HCT116 (cell line): ENCODE measurements at regions not wholly inside any gene's neighbourhood (a gene's known extent, or its start where the extent isn't known, plus 50 kb on each side); places are given as distances from the start of the nearest gene placed in this dataset.

Source experiments
- ATAC-seq: fragments of 200-7000 bp; cut with Tn5 transposase; 2 replicates; pipeline ENCODE4 v1.9.1; 2020; ENCODE audit warnings: mild to moderate bottlenecking, moderate library complexity
- BruUV-seq: library from RNA; stranded (reverse); fragments of 400-500 nt; replicated peaks from 2 replicates; lab custom pipeline; 2021; lab: Mats Ljungman, UMichigan
- CTCF ChIA-PET: fragments of 300-600 bp; sonication (Branson Sonifier 250); formaldehyde crosslinking; loops from one replicate; lab custom pipeline; 2021; ENCODE audit warnings: antibody characterized with exemption; lab: Charles Lee
- POLR2A ChIA-PET: fragments of 300-600, 350-600 bp; sonication (Branson Sonifier 250); formaldehyde crosslinking; loops from one replicate; lab custom pipeline; 2021; ENCODE audit warnings: antibody characterized with exemption; lab: Charles Lee
- RAD21 ChIA-PET, 2 experiments: fragments of 300-600 bp; sonication (Branson Sonifier 250); formaldehyde crosslinking; loops; one replicate each; lab custom pipeline; 2023; ENCODE audit warnings: low total read pairs in 2 of 2; ENCODE audit not compliant: uncharacterized antibody in 2 of 2, unreplicated experiment in 2 of 2, low non-redundant PET in 1 of 2; lab: Charles Lee
- DNase-seq: peaks from one replicate; pipeline ENCODE4 v3.0.0-alpha.2; 2010; ENCODE audit warnings: low read depth, low spot score
- H2AFZ ChIP-seq: fragments of 200-600 bp; shearing (Covaris generic), sonication (generic); 2 replicates; pipeline ENCODE4 v1.6.1; 2017; ENCODE audit warnings: low read depth, mixed run types, mixed read lengths, antibody characterized with exemption, low read length; ENCODE audit not compliant: poor library complexity, severe bottlenecking
- H3K27ac ChIP-seq: 2 replicates; pipeline ENCODE4 v1.5.1; 2012; ENCODE audit warnings: low read depth, low read length
- H3K27me3 ChIP-seq: fragments of 200-600 bp; sonication (generic); 2 replicates; pipeline ENCODE4 v1.6.1; 2016; ENCODE audit warnings: mixed run types, low read length, mixed read lengths; ENCODE audit not compliant: insufficient read depth
- H3K36me3 ChIP-seq, 2 experiments: fragments of 200-500 bp in 1 of 2; fragments of 200-600 bp in 1 of 2; sonication (Bioruptor generic) in 1 of 2; sonication (generic) in 1 of 2; 2 replicates each; pipeline versions ENCODE4 v1.5.1 to v1.6.1; 2014 to 2016; ENCODE audit warnings: low read length in 2 of 2, inconsistent platforms in 1 of 2, mixed read lengths in 1 of 2, mixed run types in 1 of 2; ENCODE audit not compliant: insufficient read depth in 2 of 2, control insufficient read depth in 1 of 2
- H3K4me1 ChIP-seq, 2 experiments: fragments of 200-600 bp in 1 of 2; sonication (generic) in 1 of 2; 2 replicates each; pipeline versions ENCODE4 v1.5.1 to v1.6.1; 2012 to 2017; ENCODE audit warnings: low read length in 2 of 2, inconsistent platforms in 1 of 2, mild to moderate bottlenecking in 1 of 2, mixed read lengths in 1 of 2, mixed run types in 1 of 2, moderate library complexity in 1 of 2; ENCODE audit not compliant: insufficient read depth in 2 of 2, control insufficient read depth in 1 of 2
- H3K4me2 ChIP-seq: fragments of 200-600 bp; sonication (generic); 2 replicates; pipeline ENCODE4 v1.6.1; 2017; ENCODE audit warnings: mixed run types, low read length, mixed read lengths
- H3K4me3 ChIP-seq, 2 experiments: fragments of 200-600 bp in 1 of 2; sonication (generic) in 1 of 2; replicated peaks in 1 of 2; 2 replicates each; pipeline ENCODE4 v1.5.1; 2011 to 2016; ENCODE audit warnings: low read length in 2 of 2, control low read depth in 1 of 2, low read depth in 1 of 2, mild to moderate bottlenecking in 1 of 2, mixed read lengths in 1 of 2, mixed run types in 1 of 2
- H3K79me2 ChIP-seq: fragments of 200-600 bp; sonication (generic); 2 replicates; pipeline ENCODE4 v1.6.1; 2017; ENCODE audit warnings: mild to moderate bottlenecking, mixed run types, low read length, moderate library complexity, mixed read lengths; ENCODE audit not compliant: insufficient read depth
- H3K9ac ChIP-seq: fragments of 200-600 bp; sonication (generic); 2 replicates; pipeline ENCODE4 v1.6.1; 2016; ENCODE audit warnings: low read length, mixed read lengths
- H3K9me2 ChIP-seq: fragments of 200-600 bp; sonication (generic), shearing (Covaris generic); 2 replicates; pipeline ENCODE4 v1.6.1; 2017; ENCODE audit warnings: mixed run types, mild to moderate bottlenecking, moderate library complexity; ENCODE audit not compliant: insufficient read depth
- H3K9me3 ChIP-seq, 2 experiments: fragments of 200-500 bp in 1 of 2; fragments of 200-600 bp in 1 of 2; sonication (Bioruptor generic) in 1 of 2; sonication (generic) in 1 of 2; 2 replicates each; pipeline ENCODE4 v1.6.1; 2014 to 2017; ENCODE audit warnings: low read length in 2 of 2, mixed read lengths in 2 of 2, inconsistent platforms in 1 of 2, low read depth in 1 of 2, mild to moderate bottlenecking in 1 of 2, mixed run types in 1 of 2, moderate library complexity in 1 of 2; ENCODE audit not compliant: control insufficient read depth in 1 of 2, insufficient read depth in 1 of 2
- H4K20me1 ChIP-seq: fragments of 200-600 bp; sonication (generic), shearing (Covaris generic); 2 replicates; pipeline ENCODE4 v1.6.1; 2017; ENCODE audit warnings: mixed run types, mild to moderate bottlenecking, moderate library complexity; ENCODE audit not compliant: insufficient read depth
- ATF3 ChIP-seq: IDR thresholded peaks from 2 replicates; pipeline ENCODE4 v1.6.1; 2012
- CEBPB ChIP-seq: IDR thresholded peaks from 2 replicates; pipeline ENCODE4 v1.6.1; 2012; ENCODE audit warnings: low read depth
- CTCF ChIP-seq, 3 experiments: fragments of 200-600 bp in 1 of 3; sonication (generic) in 1 of 3; IDR thresholded peaks in 2 of 3; conservative IDR thresholded peaks in 1 of 3; 2 replicates each; pipeline ENCODE4 v1.5.1; 2012 to 2017; ENCODE audit warnings: low read depth in 2 of 3, low read length in 2 of 3, antibody characterized with exemption in 1 of 3, borderline replicate concordance in 1 of 3, control low read depth in 1 of 3, mild to moderate bottlenecking in 1 of 3, mixed read lengths in 1 of 3, mixed run types in 1 of 3, moderate library complexity in 1 of 3; ENCODE audit not compliant: insufficient read depth in 1 of 3
- POLR2A ChIP-seq: IDR thresholded peaks from 2 replicates; pipeline ENCODE4 v1.7.0; 2011; ENCODE audit warnings: borderline replicate concordance; ENCODE audit not compliant: insufficient read depth, insufficient read length; ENCODE audit errors: extremely low read depth
- RAD21 ChIP-seq: IDR thresholded peaks from 2 replicates; pipeline ENCODE4 v1.6.1; 2012; ENCODE audit warnings: low read depth, mild to moderate bottlenecking
- REST ChIP-seq: IDR thresholded peaks from 2 replicates; pipeline ENCODE4 v1.6.1; 2012; ENCODE audit warnings: low read depth
- SIN3A ChIP-seq: IDR thresholded peaks from 2 replicates; pipeline ENCODE4 v1.6.1; 2012; ENCODE audit warnings: low read depth
- SRF ChIP-seq: IDR thresholded peaks from 2 replicates; pipeline ENCODE4 v1.6.1; 2012; ENCODE audit warnings: low read depth
- ZFX ChIP-seq: fragments of 450-650 bp; IDR thresholded peaks from 2 replicates; pipeline ENCODE4 v1.6.1; 2017
- ZNF274 ChIP-seq: fragments of 200-500 bp; sonication (Bioruptor generic); IDR thresholded peaks from 2 replicates; pipeline ENCODE4 v1.6.1; 2014; ENCODE audit warnings: mild to moderate bottlenecking, low read depth, low read length, inconsistent platforms
- intact Hi-C: fragments of 100-400 bp; cut with micrococcal nuclease; formaldehyde crosslinking; loops from 2 replicates; pipeline ENCODE4 v1.10.0; 2022

DNA sequence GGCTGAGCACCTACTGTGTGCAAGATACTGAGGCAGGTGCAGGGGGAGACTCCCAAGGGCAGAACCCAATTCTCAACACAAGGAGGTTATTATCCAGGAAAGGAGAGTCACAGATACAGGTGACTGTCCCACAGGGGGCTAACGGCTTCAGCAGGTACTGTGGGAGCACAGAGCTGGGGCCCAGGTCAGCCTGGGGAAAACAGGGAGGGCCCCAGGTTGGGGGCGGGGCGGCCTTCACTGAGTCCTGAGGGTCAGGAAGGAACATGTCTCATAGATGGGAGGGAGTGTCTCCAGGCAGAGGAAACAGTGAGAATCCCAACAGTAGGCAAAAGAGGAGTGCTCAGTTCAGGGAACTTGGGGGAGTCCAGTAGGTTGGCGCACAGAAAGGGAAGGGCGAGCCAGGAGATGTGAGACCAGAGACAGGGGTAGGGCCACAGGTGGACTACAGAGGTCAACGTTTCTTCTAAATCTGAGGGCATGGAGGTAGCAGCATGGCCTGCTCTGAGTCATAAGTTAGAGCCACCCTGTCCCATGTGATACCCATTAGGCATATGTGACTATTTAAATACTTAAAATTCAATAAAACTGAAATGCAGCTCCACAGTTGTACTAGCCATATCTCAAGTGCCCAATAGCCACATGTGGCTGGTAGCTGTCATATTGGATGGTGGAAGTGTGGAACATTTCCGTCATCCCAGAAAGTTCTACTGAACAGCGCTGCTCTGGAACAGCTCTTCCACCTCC, 157.2 kb downstream of the TTC32 start:
- POLR2A ChIA-PET: no interaction called here
- Histone ChIP-seq H3K4me3 (no peak overlapping the region), H4K20me1 (no peaks in the 10 kb centered on the region), H3K36me3 (no peaks in the 10 kb centered on the region), H2AFZ (no peak overlapping the region), H3K4me2 (no peak overlapping the region), H3K9ac (no peak overlapping the region), H3K4me1 (peaks cover 0 to 5% of the 10 kb centered on the region in 2 experiments; a peak in 1 of 4 replicates), H3K27ac (no peak overlapping the region), H3K79me2 (no peaks in the 10 kb centered on the region), H3K9me2 (no peaks in the 10 kb centered on the region), H3K9me3 (no peaks in the 10 kb centered on the region), H3K27me3 (no peaks in the 10 kb centered on the region)
- DNase-seq (no peak), ATAC-seq (no peak)
- BruUV-seq: no TSS peak
- RAD21 ChIA-PET: no interaction called here
- intact Hi-C loops: loop anchor here (10.0 kb wide), 1 partner anchor 1000 kb away; no protein-coding TSS in a partner anchor
- CTCF ChIA-PET: no interaction called here
- no peak for TF ChIP-seq SIN3A
- TF ChIP-seq SRF: no peak
- no peak for TF ChIP-seq ATF3
- no peak for TF ChIP-seq ZNF274
- TF ChIP-seq POLR2A: no peak
- no peak for TF ChIP-seq ZFX
- TF ChIP-seq REST: no peak
- TF ChIP-seq CTCF (IDR thresholded peaks at IDR 0.05 in 2 of 3, conservative IDR thresholded peaks at IDR 0.05 in 1 of 3; ENCODE audit: borderline replicate concordance in 1 of 3, insufficient read depth in 1 of 3, low read depth in 2 of 3, low read length in 2 of 3): no peak
- TF ChIP-seq RAD21: no peak
- no peak for TF ChIP-seq CEBPB
